HG02973 (cell line): ENCODE measurements at regions not wholly inside any gene's neighbourhood (a gene's known extent, or its start where the extent isn't known, plus 50 kb on each side); places are given as distances from the start of the nearest gene placed in this dataset.
A peak's percentile ranks its signal among the peaks of the same experiment; 100 is the strongest.

Experiments
- ATAC-seq: cut with Tn5 transposase; IDR thresholded peaks from one replicate; pipeline ENCODE4 v1.9.1; 2021; ENCODE audit warnings: moderate library complexity; ENCODE audit not compliant: unreplicated experiment

- ATAC-seq: no peak
These were observed 313.6 kb downstream of the TBC1D32 start for GRCh38 chr6:121020656-121021055.

- ATAC-seq: no peak
These were observed 325.7 kb downstream of the TBC1D32 start for GRCh38 chr6:121008553-121008952.

GRCh38 chr6:121006024-121006423 lies 328.3 kb downstream of the TBC1D32 start:
- ATAC-seq: no peak

GRCh38 chr6:121000381-121000780 lies 333.9 kb downstream of the TBC1D32 start:
- ATAC-seq: no peak

- no peak for ATAC-seq
These were observed 337.9 kb downstream of the TBC1D32 start for GRCh38 chr6:120996340-120996739.

- ATAC-seq: no peak
These were observed 339.7 kb downstream of the TBC1D32 start for GRCh38 chr6:120994573-120994967.

- no peak for ATAC-seq
These were observed 340.2 kb downstream of the TBC1D32 start for GRCh38 chr6:120993929-120994572.

GRCh38 chr6:120992257-120992656 lies 342.0 kb downstream of the TBC1D32 start:
- ATAC-seq: no peak

- no peak for ATAC-seq
These were observed 343.4 kb downstream of the TBC1D32 start for GRCh38 chr6:120990866-120991265.

GRCh38 chr6:120981835-120982234 lies 352.4 kb downstream of the TBC1D32 start:
- no peak for ATAC-seq

GRCh38 chr6:120966321-120966720 lies 368.0 kb downstream of the TBC1D32 start:
- peak; percentile 38 for ATAC-seq

GRCh38 chr6:120965814-120966213 lies 368.5 kb downstream of the TBC1D32 start:
- ATAC-seq: peak; percentile 62

- ATAC-seq: peak; percentile 63
These were observed 373.5 kb downstream of the TBC1D32 start for GRCh38 chr6:120960761-120961160.

- ATAC-seq: no peak
These were observed 380.2 kb downstream of the TBC1D32 start for GRCh38 chr6:120954111-120954510.

GRCh38 chr6:120951258-120951657 lies 383.0 kb downstream of the TBC1D32 start:
- no peak for ATAC-seq

- no peak for ATAC-seq
These were observed 387.2 kb downstream of the TBC1D32 start for GRCh38 chr6:120947111-120947510.

GRCh38 chr6:120945905-120946594 lies 388.2 kb downstream of the TBC1D32 start:
- ATAC-seq: peak; percentile 47

- peak; percentile 99 for ATAC-seq
These were observed 395.3 kb downstream of the TBC1D32 start for GRCh38 chr6:120938876-120939472.

GRCh38 chr6:120938164-120938875 lies 396.0 kb downstream of the TBC1D32 start:
- ATAC-seq: peak; percentile 25

GRCh38 chr6:120935908-120936307 lies 398.4 kb downstream of the TBC1D32 start:
- ATAC-seq: peak; percentile 33

- no peak for ATAC-seq
These were observed 399.3 kb downstream of the TBC1D32 start for GRCh38 chr6:120935016-120935415.
